CD4-positive, alpha-beta T cell (primary cell): ENCODE measurements at regions not wholly inside any gene's neighbourhood (a gene's known extent, or its start where the extent isn't known, plus 50 kb on each side); places are given as distances from the start of the nearest gene placed in this dataset.

ENCODE experiments used
- ATAC-seq: fragments of 200-7000 bp; cut with Tn5 transposase; one replicate; pipeline ENCODE4 v1.10.0; 2022; ENCODE audit warnings: mild to moderate bottlenecking; ENCODE audit not compliant: poor library complexity
- CTCF ChIA-PET: fragments of 350-600 bp; sonication (Branson Sonifier 250); formaldehyde crosslinking; loops from one replicate; lab custom pipeline; 2021; ENCODE audit warnings: antibody characterized with exemption, inconsistent platforms; lab: Charles Lee
- POLR2A ChIA-PET: fragments of 350-600 bp; sonication (Branson Sonifier 250); formaldehyde crosslinking; loops from one replicate; lab custom pipeline; 2021; ENCODE audit warnings: antibody characterized with exemption, inconsistent platforms; lab: Charles Lee
- DNase-seq, 14 experiments: peaks; one replicate each; pipeline ENCODE4 v3.0.0-alpha.2; 2013 to 2020; ENCODE audit warnings: mixed read lengths in 2 of 14
- H3K27ac ChIP-seq, 2 donors: one replicate each; pipeline versions ENCODE4 v1.5.1 to v1.7.0; 2013; ENCODE audit warnings: low read length in 2 of 2, low read depth in 1 of 2, mild to moderate bottlenecking in 1 of 2
- H3K27me3 ChIP-seq, 2 experiments: 1 replicate in 1 of 2; 2 replicates in 1 of 2; pipeline versions ENCODE4 v1.6.1 to v1.7.0; 2013; ENCODE audit warnings: low read length in 2 of 2, control low read depth in 1 of 2, mild to moderate bottlenecking in 1 of 2, moderate library complexity in 1 of 2; ENCODE audit not compliant: insufficient read depth in 2 of 2, control insufficient read depth in 1 of 2
- H3K36me3 ChIP-seq: one replicate; pipeline ENCODE4 v1.6.1; 2013; ENCODE audit warnings: low read length, control low read depth; ENCODE audit not compliant: insufficient read depth
- H3K4me1 ChIP-seq: one replicate; pipeline ENCODE4 v1.6.1; 2013; ENCODE audit warnings: low read length, control low read depth; ENCODE audit not compliant: insufficient read depth
- H3K4me3 ChIP-seq: one replicate; pipeline ENCODE4 v1.5.1; 2013; ENCODE audit warnings: mild to moderate bottlenecking, low read length, moderate library complexity
- H3K9me3 ChIP-seq, 2 experiments: 1 replicate in 1 of 2; 2 replicates in 1 of 2; pipeline versions ENCODE4 v1.6.1 to v1.7.0; 2013; ENCODE audit warnings: low read length in 2 of 2, mild to moderate bottlenecking in 2 of 2, control low read depth in 1 of 2, moderate library complexity in 1 of 2; ENCODE audit not compliant: control insufficient read depth in 1 of 2, insufficient read depth in 1 of 2
- H3K27ac Mint-ChIP-seq: one replicate; pipeline ENCODE4 v1.8.0; 2020; ENCODE audit warnings: mixed read lengths
- H3K27me3 Mint-ChIP-seq: one replicate; pipeline ENCODE4 v1.8.0; 2021; ENCODE audit warnings: mixed read lengths
- H3K36me3 Mint-ChIP-seq: one replicate; pipeline ENCODE4 v1.8.0; 2021; ENCODE audit warnings: low read depth, mixed read lengths
- H3K4me1 Mint-ChIP-seq: one replicate; pipeline ENCODE4 v1.8.0; 2021; ENCODE audit warnings: low read depth, mixed read lengths
- H3K4me3 Mint-ChIP-seq: one replicate; pipeline ENCODE4 v1.8.0; 2020; ENCODE audit warnings: mild to moderate bottlenecking, mixed read lengths
- H3K9me3 Mint-ChIP-seq: one replicate; pipeline ENCODE4 v1.8.0; 2020; ENCODE audit warnings: mixed read lengths
- intact Hi-C, 2 experiments: fragments of 100-400 bp; cut with DNase I in 1 of 2; cut with micrococcal nuclease in 1 of 2; formaldehyde crosslinking; loops; one replicate each; pipeline versions ENCODE4 v1.15.1 to v1.9.0; 2023 to 2025; cut with DNase I, micrococcal nuclease
- TF ChIP-seq, protein P1 (sequence below): fragments of 200-600 bp; IDR thresholded peaks from one replicate; pipeline ENCODE4 v1.8.0; 2022; ENCODE audit warnings: antibody characterized with exemption, mild to moderate bottlenecking

DNA sequence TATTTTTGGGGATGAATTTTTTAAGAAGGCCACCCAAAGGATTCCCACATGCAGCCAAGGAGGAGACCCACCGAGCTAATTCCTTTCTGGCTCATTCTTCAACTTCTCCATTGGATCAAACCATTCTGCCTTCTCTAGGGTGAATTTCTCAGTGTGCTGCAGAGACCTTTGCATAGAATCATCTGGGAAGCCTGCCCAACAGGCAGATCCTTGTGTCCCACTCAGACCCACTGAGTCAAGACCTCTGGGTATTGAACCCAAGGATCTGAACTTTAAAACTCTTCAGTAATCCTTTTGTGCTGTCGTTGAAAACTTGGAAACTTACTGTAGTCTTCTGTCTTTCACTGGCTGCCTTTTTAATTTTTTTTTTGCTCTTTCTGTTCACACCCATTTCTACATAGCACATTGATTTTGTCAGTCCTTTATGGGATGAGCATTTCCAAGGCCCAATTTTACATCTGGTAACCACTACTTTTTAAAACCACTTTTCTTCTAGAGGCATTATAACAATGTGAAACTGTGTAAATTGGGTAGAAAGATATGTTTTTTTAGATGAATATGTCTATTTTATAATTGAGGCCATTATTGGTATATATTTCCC is 120.2 kb downstream of the TSN start:
- Mint-ChIP-seq H3K27ac (no peak overlapping the region), H3K4me3 (no peak overlapping the region), H3K4me1 (no peaks in the 10 kb centered on the region), H3K27me3 (peaks cover 19% of the 10 kb centered on the region), H3K9me3 (no peaks in the 10 kb centered on the region), H3K36me3 (no peaks in the 10 kb centered on the region)
- no peak overlapping the region for H3K27ac ChIP-seq
- intact Hi-C loops, result no loop called here
- ATAC-seq (no peak), DNase-seq (no peak)
- H3K4me1 ChIP-seq, result no peaks in the 10 kb centered on the region
- no peak overlapping the region for H3K4me3 ChIP-seq
- ChIA-PET CTCF (no interaction called here), POLR2A (no interaction called here)
- TF ChIP-seq, protein P1, sequence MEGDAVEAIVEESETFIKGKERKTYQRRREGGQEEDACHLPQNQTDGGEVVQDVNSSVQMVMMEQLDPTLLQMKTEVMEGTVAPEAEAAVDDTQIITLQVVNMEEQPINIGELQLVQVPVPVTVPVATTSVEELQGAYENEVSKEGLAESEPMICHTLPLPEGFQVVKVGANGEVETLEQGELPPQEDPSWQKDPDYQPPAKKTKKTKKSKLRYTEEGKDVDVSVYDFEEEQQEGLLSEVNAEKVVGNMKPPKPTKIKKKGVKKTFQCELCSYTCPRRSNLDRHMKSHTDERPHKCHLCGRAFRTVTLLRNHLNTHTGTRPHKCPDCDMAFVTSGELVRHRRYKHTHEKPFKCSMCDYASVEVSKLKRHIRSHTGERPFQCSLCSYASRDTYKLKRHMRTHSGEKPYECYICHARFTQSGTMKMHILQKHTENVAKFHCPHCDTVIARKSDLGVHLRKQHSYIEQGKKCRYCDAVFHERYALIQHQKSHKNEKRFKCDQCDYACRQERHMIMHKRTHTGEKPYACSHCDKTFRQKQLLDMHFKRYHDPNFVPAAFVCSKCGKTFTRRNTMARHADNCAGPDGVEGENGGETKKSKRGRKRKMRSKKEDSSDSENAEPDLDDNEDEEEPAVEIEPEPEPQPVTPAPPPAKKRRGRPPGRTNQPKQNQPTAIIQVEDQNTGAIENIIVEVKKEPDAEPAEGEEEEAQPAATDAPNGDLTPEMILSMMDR, result no peak
- H3K27me3 ChIP-seq, result no peaks in the 10 kb centered on the region
- H3K9me3 ChIP-seq, result no peaks in the 10 kb centered on the region
- H3K36me3 ChIP-seq, result no peaks in the 10 kb centered on the region

DNA sequence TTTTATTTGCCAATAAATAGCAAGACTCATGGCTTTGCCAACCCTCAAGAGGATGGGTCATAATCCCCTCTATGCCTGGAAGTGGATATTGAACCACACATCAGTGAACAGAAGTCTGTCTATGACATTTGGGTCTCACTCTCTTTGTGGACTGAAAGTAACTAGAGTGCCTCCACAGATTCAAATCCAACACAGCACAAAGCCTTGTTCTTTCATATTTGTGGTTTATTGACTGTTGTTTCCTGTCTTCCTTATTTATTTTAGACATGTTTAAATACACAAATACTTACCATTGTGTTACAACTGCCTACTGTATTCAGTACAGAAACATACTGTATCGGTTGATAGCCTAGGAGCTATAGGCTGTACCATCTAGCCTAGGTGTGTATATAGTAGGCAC is 121.9 kb downstream of the TSN start:
- TF ChIP-seq, protein P1, result no peak
- H3K4me1 ChIP-seq, result no peaks in the 10 kb centered on the region
- H3K9me3 ChIP-seq, result no peaks in the 10 kb centered on the region
- peaks cover 30% of the 10 kb centered on the region for H3K27me3 Mint-ChIP-seq
- no peaks in the 10 kb centered on the region for H3K36me3 ChIP-seq
- DNase-seq, result no peak
- H3K4me3 ChIP-seq, result no peak overlapping the region
- no peaks in the 10 kb centered on the region for H3K36me3 Mint-ChIP-seq
- ChIA-PET POLR2A (no interaction called here), CTCF (no interaction called here)
- no peak overlapping the region for H3K27ac ChIP-seq
- intact Hi-C loops, result no loop called here
- no peak for ATAC-seq
- no peak overlapping the region for H3K4me3 Mint-ChIP-seq
- peaks cover 0 to 4% of the 10 kb centered on the region in 2 experiments for H3K27me3 ChIP-seq
- H3K4me1 Mint-ChIP-seq, result no peaks in the 10 kb centered on the region
- no peaks in the 10 kb centered on the region for H3K9me3 Mint-ChIP-seq
- no peak overlapping the region for H3K27ac Mint-ChIP-seq

DNA sequence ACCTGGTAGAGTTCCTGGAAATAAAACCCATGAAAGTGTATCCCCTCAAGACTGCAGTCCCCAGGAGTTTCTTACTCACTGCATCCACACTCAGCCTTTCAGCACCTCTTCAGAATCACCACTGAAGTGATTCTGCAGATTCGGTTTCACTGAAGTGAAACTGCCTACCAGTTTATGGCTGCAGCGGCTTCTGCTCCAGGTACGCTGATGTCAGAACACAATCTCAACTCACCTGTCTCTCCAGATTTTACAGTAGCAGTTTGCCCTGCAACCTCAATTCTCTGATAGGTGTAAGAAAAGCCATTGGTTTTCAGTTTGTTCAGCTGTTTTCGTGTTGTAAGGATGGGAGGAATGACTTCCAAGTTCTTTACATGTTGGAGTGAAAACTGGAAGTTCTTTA is 124.8 kb downstream of the TSN start:
- no peaks in the 10 kb centered on the region for H3K36me3 Mint-ChIP-seq
- intact Hi-C loops, result no loop called here

More for the DNA sequence above, 124.8 kb downstream of the TSN start:
- Histone ChIP-seq H3K4me3 (no peak overlapping the region), H3K9me3 (no peaks in the 10 kb centered on the region), H3K27ac (no peak overlapping the region), H3K36me3 (no peaks in the 10 kb centered on the region), H3K27me3 (peaks cover 0 to 4% of the 10 kb centered on the region in 2 experiments), H3K4me1 (no peaks in the 10 kb centered on the region)
- no peak for ATAC-seq
- TF ChIP-seq, protein P1, result no peak
- no peak for DNase-seq
- Mint-ChIP-seq H3K27me3 (peaks cover 29% of the 10 kb centered on the region), H3K27ac (no peak overlapping the region), H3K4me1 (no peaks in the 10 kb centered on the region), H3K9me3 (no peaks in the 10 kb centered on the region), H3K4me3 (no peak overlapping the region)
- ChIA-PET POLR2A (no interaction called here), CTCF (no interaction called here)
